ENCODE measurements at regions not wholly inside any gene's neighbourhood (a gene's known extent, or its start where the extent isn't known, plus 50 kb on each side); places are given as distances from the start of the nearest gene placed in this dataset.

DNA sequence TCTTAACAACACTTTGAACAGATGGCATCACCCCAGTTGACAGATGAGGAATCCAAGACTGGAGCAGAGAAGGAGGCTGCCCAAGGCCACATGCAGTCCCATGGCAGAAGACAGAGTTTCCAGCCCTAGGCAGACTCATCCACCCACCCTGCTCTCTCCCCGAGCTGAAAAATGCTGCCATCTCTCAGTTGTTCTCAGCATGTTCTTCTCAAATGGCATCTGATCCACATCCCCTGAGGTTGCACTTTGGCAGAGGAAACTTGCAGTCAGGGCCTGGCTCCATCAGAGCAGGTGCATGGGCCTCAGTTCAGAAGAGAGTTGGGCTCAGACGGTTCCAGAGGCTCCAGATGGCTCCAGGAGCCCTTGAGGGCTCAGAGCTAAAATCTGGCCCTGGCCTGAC lies 709.4 kb downstream of the MATN1 start:
- no peak for TF ChIP-seq GATA2 (IDR thresholded peaks at IDR 0.05; ENCODE audit: low read depth, low read length)
- no peak for TF ChIP-seq GATA3 (IDR thresholded peaks at IDR 0.05; ENCODE audit: low read depth, low read length)

All from SH-SY5Y (cell line).